HCT116 (cell line): ENCODE measurements at regions not wholly inside any gene's neighbourhood (a gene's known extent, or its start where the extent isn't known, plus 50 kb on each side); places are given as distances from the start of the nearest gene placed in this dataset.

Source experiments
- ATAC-seq: fragments of 200-7000 bp; cut with Tn5 transposase; 2 replicates; pipeline ENCODE4 v1.9.1; 2020; ENCODE audit warnings: mild to moderate bottlenecking, moderate library complexity
- BruUV-seq: library from RNA; stranded (reverse); fragments of 400-500 nt; replicated peaks from 2 replicates; lab custom pipeline; 2021; lab: Mats Ljungman, UMichigan
- CTCF ChIA-PET: fragments of 300-600 bp; sonication (Branson Sonifier 250); formaldehyde crosslinking; loops from one replicate; lab custom pipeline; 2021; ENCODE audit warnings: antibody characterized with exemption; lab: Charles Lee
- POLR2A ChIA-PET: fragments of 300-600, 350-600 bp; sonication (Branson Sonifier 250); formaldehyde crosslinking; loops from one replicate; lab custom pipeline; 2021; ENCODE audit warnings: antibody characterized with exemption; lab: Charles Lee
- RAD21 ChIA-PET, 2 experiments: fragments of 300-600 bp; sonication (Branson Sonifier 250); formaldehyde crosslinking; loops; one replicate each; lab custom pipeline; 2023; ENCODE audit warnings: low total read pairs in 2 of 2; ENCODE audit not compliant: uncharacterized antibody in 2 of 2, unreplicated experiment in 2 of 2, low non-redundant PET in 1 of 2; lab: Charles Lee
- DNase-seq: peaks from one replicate; pipeline ENCODE4 v3.0.0-alpha.2; 2010; ENCODE audit warnings: low read depth, low spot score
- H2AFZ ChIP-seq: fragments of 200-600 bp; shearing (Covaris generic), sonication (generic); 2 replicates; pipeline ENCODE4 v1.6.1; 2017; ENCODE audit warnings: low read depth, mixed run types, mixed read lengths, antibody characterized with exemption, low read length; ENCODE audit not compliant: poor library complexity, severe bottlenecking
- H3K27ac ChIP-seq: 2 replicates; pipeline ENCODE4 v1.5.1; 2012; ENCODE audit warnings: low read depth, low read length
- H3K27me3 ChIP-seq: fragments of 200-600 bp; sonication (generic); 2 replicates; pipeline ENCODE4 v1.6.1; 2016; ENCODE audit warnings: mixed run types, low read length, mixed read lengths; ENCODE audit not compliant: insufficient read depth
- H3K36me3 ChIP-seq, 2 experiments: fragments of 200-500 bp in 1 of 2; fragments of 200-600 bp in 1 of 2; sonication (Bioruptor generic) in 1 of 2; sonication (generic) in 1 of 2; 2 replicates each; pipeline versions ENCODE4 v1.5.1 to v1.6.1; 2014 to 2016; ENCODE audit warnings: low read length in 2 of 2, inconsistent platforms in 1 of 2, mixed read lengths in 1 of 2, mixed run types in 1 of 2; ENCODE audit not compliant: insufficient read depth in 2 of 2, control insufficient read depth in 1 of 2
- H3K4me1 ChIP-seq, 2 experiments: fragments of 200-600 bp in 1 of 2; sonication (generic) in 1 of 2; 2 replicates each; pipeline versions ENCODE4 v1.5.1 to v1.6.1; 2012 to 2017; ENCODE audit warnings: low read length in 2 of 2, inconsistent platforms in 1 of 2, mild to moderate bottlenecking in 1 of 2, mixed read lengths in 1 of 2, mixed run types in 1 of 2, moderate library complexity in 1 of 2; ENCODE audit not compliant: insufficient read depth in 2 of 2, control insufficient read depth in 1 of 2
- H3K4me2 ChIP-seq: fragments of 200-600 bp; sonication (generic); 2 replicates; pipeline ENCODE4 v1.6.1; 2017; ENCODE audit warnings: mixed run types, low read length, mixed read lengths
- H3K4me3 ChIP-seq, 2 experiments: fragments of 200-600 bp in 1 of 2; sonication (generic) in 1 of 2; replicated peaks in 1 of 2; 2 replicates each; pipeline ENCODE4 v1.5.1; 2011 to 2016; ENCODE audit warnings: low read length in 2 of 2, control low read depth in 1 of 2, low read depth in 1 of 2, mild to moderate bottlenecking in 1 of 2, mixed read lengths in 1 of 2, mixed run types in 1 of 2
- H3K79me2 ChIP-seq: fragments of 200-600 bp; sonication (generic); 2 replicates; pipeline ENCODE4 v1.6.1; 2017; ENCODE audit warnings: mild to moderate bottlenecking, mixed run types, low read length, moderate library complexity, mixed read lengths; ENCODE audit not compliant: insufficient read depth
- H3K9ac ChIP-seq: fragments of 200-600 bp; sonication (generic); 2 replicates; pipeline ENCODE4 v1.6.1; 2016; ENCODE audit warnings: low read length, mixed read lengths
- H3K9me2 ChIP-seq: fragments of 200-600 bp; sonication (generic), shearing (Covaris generic); 2 replicates; pipeline ENCODE4 v1.6.1; 2017; ENCODE audit warnings: mixed run types, mild to moderate bottlenecking, moderate library complexity; ENCODE audit not compliant: insufficient read depth
- H3K9me3 ChIP-seq, 2 experiments: fragments of 200-500 bp in 1 of 2; fragments of 200-600 bp in 1 of 2; sonication (Bioruptor generic) in 1 of 2; sonication (generic) in 1 of 2; 2 replicates each; pipeline ENCODE4 v1.6.1; 2014 to 2017; ENCODE audit warnings: low read length in 2 of 2, mixed read lengths in 2 of 2, inconsistent platforms in 1 of 2, low read depth in 1 of 2, mild to moderate bottlenecking in 1 of 2, mixed run types in 1 of 2, moderate library complexity in 1 of 2; ENCODE audit not compliant: control insufficient read depth in 1 of 2, insufficient read depth in 1 of 2
- H4K20me1 ChIP-seq: fragments of 200-600 bp; sonication (generic), shearing (Covaris generic); 2 replicates; pipeline ENCODE4 v1.6.1; 2017; ENCODE audit warnings: mixed run types, mild to moderate bottlenecking, moderate library complexity; ENCODE audit not compliant: insufficient read depth
- CEBPB ChIP-seq: IDR thresholded peaks from 2 replicates; pipeline ENCODE4 v1.6.1; 2012; ENCODE audit warnings: low read depth
- CTCF ChIP-seq, 3 experiments: fragments of 200-600 bp in 1 of 3; sonication (generic) in 1 of 3; IDR thresholded peaks in 2 of 3; conservative IDR thresholded peaks in 1 of 3; 2 replicates each; pipeline ENCODE4 v1.5.1; 2012 to 2017; ENCODE audit warnings: low read depth in 2 of 3, low read length in 2 of 3, antibody characterized with exemption in 1 of 3, borderline replicate concordance in 1 of 3, control low read depth in 1 of 3, mild to moderate bottlenecking in 1 of 3, mixed read lengths in 1 of 3, mixed run types in 1 of 3, moderate library complexity in 1 of 3; ENCODE audit not compliant: insufficient read depth in 1 of 3
- EZH2phosphoT487 ChIP-seq: fragments of 200-600 bp; IDR thresholded peaks from 2 replicates; pipeline ENCODE4 v1.6.1; 2018; ENCODE audit warnings: antibody characterized with exemption, borderline replicate concordance
- REST ChIP-seq: IDR thresholded peaks from 2 replicates; pipeline ENCODE4 v1.6.1; 2012; ENCODE audit warnings: low read depth
- SP1 ChIP-seq: IDR thresholded peaks from 2 replicates; pipeline ENCODE4 v1.6.1; 2012; ENCODE audit warnings: low read depth
- TCF7L2 ChIP-seq: IDR thresholded peaks from 2 replicates; pipeline ENCODE4 v1.7.0; 2011; ENCODE audit warnings: borderline replicate concordance, inconsistent platforms; ENCODE audit not compliant: insufficient read depth, insufficient read length; ENCODE audit errors: extremely low read depth
- intact Hi-C: fragments of 100-400 bp; cut with micrococcal nuclease; formaldehyde crosslinking; loops from 2 replicates; pipeline ENCODE4 v1.10.0; 2022

- Histone ChIP-seq H3K79me2 (no peaks in the 10 kb centered on the region), H3K9me2 (no peaks in the 10 kb centered on the region), H4K20me1 (no peaks in the 10 kb centered on the region), H3K36me3 (no peaks in the 10 kb centered on the region), H3K9ac (no peak overlapping the region), H3K4me1 (0 out of 4 replicates have a peak, but pooled peaks cover 0 to 2% of the 10 kb centered on the region in 2 experiments), H2AFZ (no peak overlapping the region), H3K9me3 (no peaks in the 10 kb centered on the region), H3K27me3 (no peaks in the 10 kb centered on the region), H3K4me3 (no peak overlapping the region), H3K27ac (no peak overlapping the region), H3K4me2 (no peak overlapping the region)
- RAD21 ChIA-PET = no interaction called here
- TF ChIP-seq SP1 (no peak), CTCF (IDR thresholded peaks at IDR 0.05 in 2 of 3, conservative IDR thresholded peaks at IDR 0.05 in 1 of 3; ENCODE audit: borderline replicate concordance in 1 of 3, insufficient read depth in 1 of 3, low read depth in 2 of 3, low read length in 2 of 3) (no peak), TCF7L2 (no peak), REST (no peak), CEBPB (no peak), EZH2phosphoT487 (no peak)
- POLR2A ChIA-PET = no interaction called here
- BruUV-seq = no TSS peak
- intact Hi-C loops = no loop called here
- ATAC-seq (no peak), DNase-seq (no peak)
- CTCF ChIA-PET = no interaction called here
These were observed 128.8 kb upstream of the STXBP5 start for GRCh38 chr6:147075381-147075780.
